A549 (cell line): ENCODE measurements at regions not wholly inside any gene's neighbourhood (a gene's known extent, or its start where the extent isn't known, plus 50 kb on each side); places are given as distances from the start of the nearest gene placed in this dataset.

Experiments used
- ATAC-seq, 2 experiments: fragments of 200-7000 bp in 1 of 2; fragments of >200 bp in 1 of 2; cut with Nextera tagmentation in 1 of 2; cut with Tn5 transposase in 1 of 2; 3 replicates each; pipeline versions ENCODE4 v1.8.0 to v1.9.1; 2018 to 2020; ENCODE audit warnings: mild to moderate bottlenecking in 1 of 2, moderate library complexity in 1 of 2
- CTCF ChIA-PET: fragments of 300-600 bp; sonication (Branson Sonifier 250); formaldehyde crosslinking; extraction: SDS; loops from one replicate; lab custom pipeline; 2021; ENCODE audit warnings: antibody characterized with exemption, inconsistent platforms; lab: Yijun Ruan, JAX
- POLR2A ChIA-PET: fragments of 350-600 bp; formaldehyde crosslinking; extraction: SDS; loops from one replicate; lab custom pipeline; 2021; ENCODE audit warnings: antibody characterized with exemption, inconsistent platforms; lab: Yijun Ruan, JAX
- DNase-seq, 2 experiments: peaks; one replicate each; pipeline versions ENCODE4 v3.0.0 to v3.0.0-alpha.2; 2011 to 2016; ENCODE audit warnings: low read depth in 1 of 2, low spot score in 1 of 2
- FAIRE-seq: peaks from 2 replicates; lab custom pipeline; 2011; peaks lifted over from hg19 to GRCh38; lab: Jason Lieb, UNC
- H3K27ac ChIP-seq, 2 experiments: fragments of >200 bp; sonication (Bioruptor Twin); formaldehyde crosslinking; 3 replicates each; pipeline ENCODE4 v1.5.1; 2016 to 2017
- H3K4me1 ChIP-seq: fragments of >200 bp; sonication (Bioruptor Twin); formaldehyde crosslinking; 3 replicates; pipeline ENCODE4 v1.6.1; 2016
- H3K4me2 ChIP-seq: fragments of >200 bp; sonication (Bioruptor Twin); formaldehyde crosslinking; 3 replicates; pipeline ENCODE4 v1.6.1; 2016
- H3K4me3 ChIP-seq: fragments of >200 bp; sonication (Bioruptor Twin); formaldehyde crosslinking; 3 replicates; pipeline ENCODE4 v1.5.1; 2016
- H3K9me3 ChIP-seq: fragments of >200 bp; sonication (Bioruptor Twin); formaldehyde crosslinking; 3 replicates; pipeline ENCODE4 v1.6.1; 2016
- ATOH8 ChIP-seq: fragments of 250-450 bp; sonication (Bioruptor Pico); IDR thresholded peaks from 2 replicates; pipeline ENCODE4 v1.5.0; 2020; ENCODE audit warnings: low read depth, mild to moderate bottlenecking, moderate library complexity
- BHLHE40 ChIP-seq: IDR thresholded peaks from 2 replicates; pipeline ENCODE4 v1.6.1; 2012; ENCODE audit warnings: low read depth, low read length, inconsistent platforms
- CBX8 ChIP-seq: fragments of 200-600 bp; sonication (generic); IDR thresholded peaks from 2 replicates; pipeline ENCODE4 v1.6.1; 2016
- E2F6 ChIP-seq: IDR thresholded peaks from 2 replicates; pipeline ENCODE4 v1.6.1; 2012; ENCODE audit warnings: low read depth, borderline replicate concordance
- ELK1 ChIP-seq: fragments of 150-350 bp; IDR thresholded peaks from 2 replicates; pipeline ENCODE4 v1.6.1; 2014; ENCODE audit warnings: low read depth, mild to moderate bottlenecking, low read length
- EP300 ChIP-seq, 2 experiments: fragments of >200 bp; sonication (Bioruptor Twin); formaldehyde crosslinking; IDR thresholded peaks; 2 replicates in 1 of 2; 3 replicates in 1 of 2; pipeline ENCODE4 v1.6.1; 2016 to 2017
- ESRRA ChIP-seq: fragments of 150-350 bp; IDR thresholded peaks from 2 replicates; pipeline ENCODE4 v1.6.1; 2014; ENCODE audit warnings: mild to moderate bottlenecking, low read length, borderline replicate concordance
- FOSL2 ChIP-seq, 2 experiments: fragments of 450-650 bp in 1 of 2; fragments of >200 bp in 1 of 2; sonication (Bioruptor Twin) in 1 of 2; formaldehyde crosslinking; IDR thresholded peaks; 2 replicates each; pipeline versions ENCODE4 v1.5.0 to v1.6.1; 2016 to 2020; ENCODE audit warnings: mild to moderate bottlenecking in 1 of 2, moderate library complexity in 1 of 2
- HDAC2 ChIP-seq: fragments of 200-600 bp; sonication (generic); IDR thresholded peaks from 2 replicates; pipeline ENCODE4 v1.6.1; 2016
- HEYL ChIP-seq: fragments of 250-450 bp; sonication (Bioruptor Pico); IDR thresholded peaks from 2 replicates; pipeline ENCODE4 v1.8.0; 2021; ENCODE audit warnings: mild to moderate bottlenecking, moderate library complexity
- HOXA7 ChIP-seq: fragments of 250-450 bp; sonication (Bioruptor Pico); IDR thresholded peaks from 2 replicates; pipeline ENCODE4 v1.5.0; 2020; ENCODE audit warnings: mild to moderate bottlenecking, moderate library complexity
- HOXB13 ChIP-seq: fragments of 250-450 bp; sonication (Bioruptor Pico); IDR thresholded peaks from 2 replicates; pipeline ENCODE4 v1.5.0; 2020; ENCODE audit warnings: low read depth, mild to moderate bottlenecking, moderate library complexity
- JUN ChIP-seq, 2 experiments: fragments of >200 bp; sonication (Bioruptor Twin); formaldehyde crosslinking; IDR thresholded peaks; 2 replicates in 1 of 2; 3 replicates in 1 of 2; pipeline ENCODE4 v1.6.1; 2016 to 2017
- KDM1A ChIP-seq: fragments of 200-600 bp; sonication (generic); IDR thresholded peaks from 2 replicates; pipeline ENCODE4 v1.6.1; 2016; ENCODE audit warnings: low read depth, mild to moderate bottlenecking
- KDM5A ChIP-seq: fragments of 200-600 bp; sonication (generic); IDR thresholded peaks from 2 replicates; pipeline ENCODE4 v1.6.1; 2016; ENCODE audit warnings: antibody characterized with exemption, mild to moderate bottlenecking
- MAZ ChIP-seq: fragments of 150-350 bp; IDR thresholded peaks from 2 replicates; pipeline ENCODE4 v1.6.1; 2014; ENCODE audit warnings: antibody characterized with exemption, low read depth, low read length, borderline replicate concordance
- NPAS2 ChIP-seq: fragments of 250-450 bp; sonication (Bioruptor Pico); IDR thresholded peaks from 2 replicates; pipeline ENCODE4 v1.8.0; 2022; ENCODE audit warnings: mild to moderate bottlenecking, moderate library complexity, borderline replicate concordance
- NR3C1 ChIP-seq: fragments of >200 bp; sonication (Bioruptor Twin); formaldehyde crosslinking; IDR thresholded peaks from 3 replicates; pipeline ENCODE4 v1.6.1; 2017
- PBX3 ChIP-seq: IDR thresholded peaks from 2 replicates; pipeline ENCODE4 v1.6.1; 2012
- PHF8 ChIP-seq: fragments of 200-600 bp; sonication (generic); IDR thresholded peaks from 2 replicates; pipeline ENCODE4 v1.6.1; 2016; ENCODE audit warnings: low read depth, mild to moderate bottlenecking, antibody characterized with exemption, moderate library complexity, borderline replicate concordance
- RCOR1 ChIP-seq: fragments of 150-350 bp; IDR thresholded peaks from 2 replicates; pipeline ENCODE4 v1.6.1; 2014; ENCODE audit warnings: antibody characterized with exemption, low read length, low read depth
- REST ChIP-seq: fragments of 200-600 bp; sonication (generic); IDR thresholded peaks from 2 replicates; pipeline ENCODE4 v1.6.1; 2016; ENCODE audit warnings: antibody characterized with exemption, mild to moderate bottlenecking, moderate library complexity
- TP53 ChIP-seq: fragments of 250-450 bp; sonication (Bioruptor Pico); IDR thresholded peaks from 2 replicates; pipeline ENCODE4 v1.5.0; 2021; ENCODE audit warnings: mild to moderate bottlenecking, moderate library complexity
- ZFP36 ChIP-seq: fragments of 450-650 bp; IDR thresholded peaks from 2 replicates; pipeline ENCODE4 v1.6.1; 2014; ENCODE audit warnings: borderline replicate concordance; ENCODE audit not compliant: partially characterized antibody
- ZNF302 ChIP-seq: fragments of 250-450 bp; sonication (Bioruptor Pico); IDR thresholded peaks from 2 replicates; pipeline ENCODE4 v1.9.0; 2021; ENCODE audit warnings: inconsistent platforms, mild to moderate bottlenecking, moderate library complexity
- ZSCAN20 ChIP-seq: fragments of 250-450 bp; sonication (Bioruptor Pico); IDR thresholded peaks from 2 replicates; pipeline ENCODE4 v1.8.0; 2022; ENCODE audit warnings: mild to moderate bottlenecking, moderate library complexity
- WGBS: methylation state at CpG from one replicate; pipeline ENCODE4 v1.1.6; 2017; ENCODE audit errors: missing lambda C conversion rate; 5-methylcytosine and 5-hydroxymethylcytosine counted together

GRCh38 chr4:38233727-38234480 is 273.7 kb downstream of the PTTG2 start:
- TF ChIP-seq KDM5A (no peak), ELK1 (no peak), ZNF302 (CRISPR knock-in tag) (no peak), ZFP36 (no peak), NR3C1 (no peak), NPAS2 (no peak), CBX8 (no peak), E2F6 (no peak), HOXA7 (CRISPR knock-in tag) (no peak), PHF8 (no peak), KDM1A (no peak), HEYL (CRISPR knock-in tag) (no peak), JUN (IDR thresholded peaks at IDR 0.05) (no peak), BHLHE40 (no peak), TP53 (no peak), HOXB13 (CRISPR knock-in tag) (no peak)
- ChIA-PET CTCF (interaction anchor here (0.6 kb wide), 1 partner anchor 528 kb away, joined by 3 read pairs; no protein-coding TSS in a partner anchor), POLR2A (no interaction called here)
- Histone ChIP-seq H3K9me3 (no peaks in the 10 kb centered on the region), H3K4me2 (no peak overlapping the region), H3K4me3 (no peak overlapping the region), H3K27ac (no peak overlapping the region), H3K4me1 (no peaks in the 10 kb centered on the region)
- FAIRE-seq, result no peak
- 59% methylated on average over 6 of the region's 6 CpGs for WGBS
- ATAC-seq, result no peak
- no peak for DNase-seq

GRCh38 chr4:38235354-38235753 is 275.2 kb downstream of the PTTG2 start:
- Histone ChIP-seq H3K4me3 (no peak overlapping the region), H3K4me1 (no peaks in the 10 kb centered on the region), H3K9me3 (no peaks in the 10 kb centered on the region), H3K4me2 (no peak overlapping the region), H3K27ac (no peak overlapping the region)
- ChIA-PET CTCF (no interaction called here), POLR2A (no interaction called here)
- ATAC-seq (no peak), DNase-seq (no peak), FAIRE-seq (no peak)
- WGBS, result 70% methylated on average over 3 of the region's 3 CpGs
- no peak for TF ChIP-seq PBX3
- TF ChIP-seq ZSCAN20, result no peak
- TF ChIP-seq JUN (IDR thresholded peaks at IDR 0.05), result no peak
- no peak for TF ChIP-seq MAZ

- Histone ChIP-seq H3K4me1 (no peaks in the 10 kb centered on the region), H3K4me3 (no peak overlapping the region), H3K27ac (no peak overlapping the region), H3K4me2 (no peak overlapping the region), H3K9me3 (no peaks in the 10 kb centered on the region)
- CTCF ChIA-PET, result no interaction called here
- no peak for DNase-seq
- no peak for FAIRE-seq
- no peak for ATAC-seq
- POLR2A ChIA-PET, result no interaction called here
- WGBS, result 79% methylated on average over 6 of the region's 8 CpGs
- TF ChIP-seq ATOH8 (CRISPR knock-in tag) (no peak), HOXB13 (CRISPR knock-in tag) (no peak), ESRRA (no peak), NPAS2 (no peak), FOSL2 (IDR thresholded peaks at IDR 0.05) (no peak), FOSL2 (CRISPR knock-in tag; IDR thresholded peaks at IDR 0.05) (no peak), ELK1 (no peak), EP300 (IDR thresholded peaks at IDR 0.05) (no peak), REST (no peak), HDAC2 (no peak), RCOR1 (no peak), ZNF302 (CRISPR knock-in tag) (no peak)
These were observed 275.8 kb downstream of the PTTG2 start for GRCh38 chr4:38236003-38236402.
